Tibial nerve (tissue), 4 donors: ENCODE measurements at regions not wholly inside any gene's neighbourhood (a gene's known extent, or its start where the extent isn't known, plus 50 kb on each side); places are given as distances from the start of the nearest gene placed in this dataset.

Experiments used
- DNase-seq, 2 donors: peaks; one replicate each; pipeline ENCODE4 v3.0.0-alpha.2; 2019; ENCODE audit warnings: low spot score in 2 of 2
- H3K27ac ChIP-seq, 4 donors: fragments of 200-600 bp; sonication (generic) in 3 of 4; one replicate each; pipeline ENCODE4 v1.5.1; 2017 to 2019; ENCODE audit warnings: mild to moderate bottlenecking in 1 of 4
- H3K27me3 ChIP-seq, 2 donors: fragments of 200-600 bp; sonication (generic) in 1 of 2; one replicate each; pipeline versions ENCODE4 v1.5.1 to v1.6.0; 2017 to 2019
- H3K36me3 ChIP-seq, 3 donors: fragments of 200-600 bp; sonication (generic); one replicate each; pipeline ENCODE4 v1.5.1; 2018 to 2019
- H3K4me1 ChIP-seq, 4 donors: fragments of 200-600 bp; sonication (generic) in 3 of 4; one replicate each; pipeline ENCODE4 v1.5.1; 2017 to 2019
- H3K4me3 ChIP-seq, 4 donors: fragments of 200-600 bp; sonication (generic) in 3 of 4; one replicate each; pipeline ENCODE4 v1.5.1; 2017 to 2019; ENCODE audit warnings: mild to moderate bottlenecking in 1 of 4, moderate library complexity in 1 of 4
- H3K9me3 ChIP-seq, 4 donors: fragments of 200-600 bp; sonication (generic) in 3 of 4; one replicate each; pipeline ENCODE4 v1.5.1; 2017 to 2019
- EP300 ChIP-seq, 2 donors: sonication (generic); formaldehyde crosslinking; IDR thresholded peaks; one replicate each; pipeline ENCODE4 v1.6.1; 2017; ENCODE audit warnings: antibody characterized with exemption in 2 of 2, mild to moderate bottlenecking in 1 of 2
- POLR2A ChIP-seq, 2 donors: fragments of 450-650 bp; IDR thresholded peaks; one replicate each; pipeline ENCODE4 v1.6.1; 2017; ENCODE audit warnings: antibody characterized with exemption in 2 of 2, mild to moderate bottlenecking in 2 of 2, moderate library complexity in 2 of 2
- WGBS, 2 donors: methylation state at CpG; one replicate each; pipeline ENCODE4 v1.1.5; 2018; 5-methylcytosine and 5-hydroxymethylcytosine counted together
- TF ChIP-seq, protein P1 (sequence below), 5 experiments: fragments of 200-600 bp in 3 of 5; fragments of 450-650 bp in 2 of 5; sonication (generic) in 3 of 5; IDR thresholded peaks; one replicate each; pipeline ENCODE4 v1.5.1; 2016 to 2019; ENCODE audit warnings: antibody characterized with exemption in 5 of 5, mild to moderate bottlenecking in 3 of 5, moderate library complexity in 2 of 5

DNA sequence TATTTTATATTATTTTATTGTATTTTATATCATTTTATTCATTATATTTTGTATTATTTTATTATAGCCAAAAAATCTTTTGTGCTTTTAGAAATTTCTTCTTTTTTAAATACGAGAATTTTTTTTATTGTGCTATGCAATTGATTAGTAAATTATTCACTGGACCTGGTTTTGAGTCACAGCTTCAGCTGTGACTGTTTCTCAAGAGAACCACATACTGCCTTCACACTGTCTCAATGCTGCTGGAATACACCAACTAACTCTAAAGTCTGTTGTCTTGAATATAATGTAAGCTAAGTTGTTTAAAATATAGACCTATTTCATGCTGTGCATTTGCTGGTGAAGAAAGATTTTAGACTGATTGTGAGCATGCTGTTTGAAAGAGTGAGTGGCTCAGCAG, 423.6 kb downstream of the NDFIP2 start:
- no peaks in the 10 kb centered on the region for H3K27me3 ChIP-seq
- no peaks in the 10 kb centered on the region for H3K9me3 ChIP-seq
- H3K27ac ChIP-seq = no peak overlapping the region
- H3K4me3 ChIP-seq = no peak overlapping the region
- H3K4me1 ChIP-seq = peaks cover 0 to 5% (median 0%) of the 10 kb centered on the region in 4 donors
- WGBS, 2 donors = 97 to 98% methylated on average over 1 of the region's 1 CpG
- TF ChIP-seq, protein P1, sequence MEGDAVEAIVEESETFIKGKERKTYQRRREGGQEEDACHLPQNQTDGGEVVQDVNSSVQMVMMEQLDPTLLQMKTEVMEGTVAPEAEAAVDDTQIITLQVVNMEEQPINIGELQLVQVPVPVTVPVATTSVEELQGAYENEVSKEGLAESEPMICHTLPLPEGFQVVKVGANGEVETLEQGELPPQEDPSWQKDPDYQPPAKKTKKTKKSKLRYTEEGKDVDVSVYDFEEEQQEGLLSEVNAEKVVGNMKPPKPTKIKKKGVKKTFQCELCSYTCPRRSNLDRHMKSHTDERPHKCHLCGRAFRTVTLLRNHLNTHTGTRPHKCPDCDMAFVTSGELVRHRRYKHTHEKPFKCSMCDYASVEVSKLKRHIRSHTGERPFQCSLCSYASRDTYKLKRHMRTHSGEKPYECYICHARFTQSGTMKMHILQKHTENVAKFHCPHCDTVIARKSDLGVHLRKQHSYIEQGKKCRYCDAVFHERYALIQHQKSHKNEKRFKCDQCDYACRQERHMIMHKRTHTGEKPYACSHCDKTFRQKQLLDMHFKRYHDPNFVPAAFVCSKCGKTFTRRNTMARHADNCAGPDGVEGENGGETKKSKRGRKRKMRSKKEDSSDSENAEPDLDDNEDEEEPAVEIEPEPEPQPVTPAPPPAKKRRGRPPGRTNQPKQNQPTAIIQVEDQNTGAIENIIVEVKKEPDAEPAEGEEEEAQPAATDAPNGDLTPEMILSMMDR (IDR thresholded peaks at IDR 0.05) = no peak
- TF ChIP-seq EP300 (IDR thresholded peaks at IDR 0.05) (no peak), POLR2A (IDR thresholded peaks at IDR 0.05) (no peak)
- H3K36me3 ChIP-seq = no peaks in the 10 kb centered on the region
- no peak for DNase-seq

DNA sequence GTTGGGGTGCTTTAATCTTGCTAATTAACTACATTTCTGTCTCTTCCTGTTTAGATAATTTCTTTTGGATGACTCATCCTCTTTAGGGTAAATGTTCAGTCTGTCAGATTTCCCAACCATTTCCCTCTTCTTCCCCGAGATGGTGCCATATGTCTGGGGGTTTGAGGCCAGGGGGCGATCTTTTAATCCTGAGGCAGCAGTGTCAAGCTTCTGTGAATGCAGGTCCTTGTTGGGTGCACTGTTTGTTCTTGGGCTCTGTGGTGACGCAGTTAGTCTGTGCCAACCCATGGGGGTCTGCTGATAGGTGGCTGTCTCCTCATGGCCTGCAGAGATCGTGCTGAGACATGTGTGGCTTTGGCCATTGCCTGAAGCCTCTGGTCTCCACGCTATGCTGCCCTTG, 420.4 kb downstream of the NDFIP2 start:
- no peak for DNase-seq
- no peak overlapping the region for H3K27ac ChIP-seq
- no peaks in the 10 kb centered on the region for H3K27me3 ChIP-seq
- H3K9me3 ChIP-seq = no peaks in the 10 kb centered on the region
- peaks cover 0 to 5% (median 0%) of the 10 kb centered on the region in 4 donors for H3K4me1 ChIP-seq
- no peaks in the 10 kb centered on the region for H3K36me3 ChIP-seq
- 71 to 76% methylated on average over 3 to 5 of the region's 5 CpGs for WGBS, 2 donors
- TF ChIP-seq POLR2A (IDR thresholded peaks at IDR 0.05) (no peak), EP300 (IDR thresholded peaks at IDR 0.05) (no peak)
- TF ChIP-seq, protein P1 (IDR thresholded peaks at IDR 0.05) = no peak
- no peak overlapping the region for H3K4me3 ChIP-seq

DNA sequence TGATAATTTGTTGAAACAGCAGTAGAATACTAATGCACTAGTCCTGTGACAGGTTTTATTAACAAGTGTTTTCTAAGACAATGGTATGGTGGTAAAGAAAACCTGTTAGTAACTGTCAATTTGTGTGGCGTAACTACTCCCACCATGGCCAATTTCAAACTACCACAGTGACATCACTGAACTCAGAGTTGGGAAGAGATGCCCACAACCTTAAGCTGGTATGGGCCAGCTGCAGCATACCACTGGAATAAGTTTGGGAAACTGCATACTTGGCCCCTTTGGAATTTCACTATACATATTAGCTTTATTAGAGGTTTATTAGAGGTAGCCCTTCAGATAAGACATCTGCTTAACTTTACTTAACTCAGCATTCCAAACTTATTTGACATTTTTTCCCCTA, 419.4 kb downstream of the NDFIP2 start:
- no peaks in the 10 kb centered on the region for H3K27me3 ChIP-seq
- whole genome bisulfite sequencing, 2 donors = 96% methylated on average over 1 of the region's 1 CpG
- peaks cover 0 to 5% (median 0%) of the 10 kb centered on the region in 4 donors for H3K4me1 ChIP-seq
- H3K4me3 ChIP-seq = no peak overlapping the region
- no peak overlapping the region for H3K27ac ChIP-seq
- H3K9me3 ChIP-seq = no peaks in the 10 kb centered on the region
- H3K36me3 ChIP-seq = no peaks in the 10 kb centered on the region
- DNase-seq = no peak
- TF ChIP-seq POLR2A (IDR thresholded peaks at IDR 0.05) = no peak
- TF ChIP-seq, protein P1 (IDR thresholded peaks at IDR 0.05) = no peak
- TF ChIP-seq EP300 (IDR thresholded peaks at IDR 0.05) = no peak

DNA sequence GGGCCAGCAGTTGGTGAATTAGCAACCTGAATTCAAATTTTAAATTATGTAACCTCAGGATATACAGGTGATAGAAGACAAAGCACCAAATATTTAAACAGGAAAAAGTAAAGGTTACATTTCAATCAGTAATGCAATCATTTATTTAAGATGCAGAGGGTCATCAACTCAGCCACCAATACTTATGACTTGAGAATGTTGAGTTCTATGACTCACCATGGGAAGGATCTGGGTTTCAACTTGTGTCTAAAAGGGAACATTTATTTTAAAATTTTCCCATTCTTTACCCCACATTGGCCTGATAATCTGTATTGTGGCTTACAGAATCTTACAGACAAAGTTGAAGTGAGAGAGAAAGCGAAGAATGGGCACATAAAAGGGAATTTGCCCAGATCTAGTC, 418.0 kb downstream of the NDFIP2 start:
- no peak overlapping the region for H3K27ac ChIP-seq
- no peaks in the 10 kb centered on the region for H3K36me3 ChIP-seq
- no peaks in the 10 kb centered on the region for H3K27me3 ChIP-seq
- H3K4me1 ChIP-seq = peaks cover 0 to 5% (median 0%) of the 10 kb centered on the region in 4 donors
- no peak for DNase-seq
- no peak for TF ChIP-seq POLR2A (IDR thresholded peaks at IDR 0.05)
- no peak for TF ChIP-seq EP300 (IDR thresholded peaks at IDR 0.05)
- TF ChIP-seq, protein P1 (IDR thresholded peaks at IDR 0.05) = no peak
- H3K4me3 ChIP-seq = no peak overlapping the region
- WGBS, 2 donors = 93 to 95% methylated on average over 1 of the region's 1 CpG
- no peaks in the 10 kb centered on the region for H3K9me3 ChIP-seq

DNA sequence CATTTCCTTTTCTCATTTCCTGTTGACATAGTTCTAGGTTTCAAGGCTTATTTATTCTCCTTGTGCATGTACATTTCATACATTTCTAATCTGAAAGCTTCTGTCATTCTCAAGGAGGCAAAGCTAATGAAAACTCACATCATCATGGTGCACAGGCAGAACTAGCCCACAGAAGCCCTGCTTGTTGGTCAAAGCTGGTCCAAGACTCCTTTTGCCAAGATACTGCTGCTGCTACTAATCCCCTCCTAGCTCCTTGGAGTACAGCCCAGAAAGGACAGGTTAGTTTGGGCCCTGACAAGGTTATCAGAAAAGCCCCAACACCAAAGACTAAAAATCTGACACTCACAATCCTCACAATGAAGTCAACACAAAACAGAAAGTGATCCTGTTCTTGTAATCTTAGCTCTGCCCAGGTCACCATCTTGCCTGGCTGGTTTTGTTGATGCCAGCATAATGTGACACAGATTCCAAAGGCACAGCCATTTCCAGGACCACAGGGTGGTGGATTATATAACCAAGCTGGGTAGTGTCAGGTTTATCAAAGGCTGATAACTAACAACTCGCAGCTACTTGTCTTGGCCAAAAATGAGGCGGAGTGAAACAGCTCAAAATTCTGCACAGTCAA, 417.4 kb downstream of the NDFIP2 start:
- H3K4me1 ChIP-seq = peaks cover 0 to 5% (median 0%) of the 10 kb centered on the region in 4 donors
- TF ChIP-seq EP300 (IDR thresholded peaks at IDR 0.05) (no peak), POLR2A (IDR thresholded peaks at IDR 0.05) (no peak)
- TF ChIP-seq, protein P1 (IDR thresholded peaks at IDR 0.05) = no peak
- WGBS, 2 donors = 95 to 98% methylated on average over 2 of the region's 2 CpGs
- no peaks in the 10 kb centered on the region for H3K36me3 ChIP-seq
- no peak overlapping the region for H3K27ac ChIP-seq
- no peaks in the 10 kb centered on the region for H3K9me3 ChIP-seq
- DNase-seq = no peak
- no peaks in the 10 kb centered on the region for H3K27me3 ChIP-seq
- H3K4me3 ChIP-seq = no peak overlapping the region
